Activated CD4-positive, alpha-beta T cell treated with anti-CD3 and anti-CD28 coated beads, Interleukin-10, Interleukin-2, amounts not matched to agents 100 ng/mL and 50 ng/mL, durations not matched to agents 16 hours and 8 hours (primary cell): ENCODE measurements at regions not wholly inside any gene's neighbourhood (a gene's known extent, or its start where the extent isn't known, plus 50 kb on each side); places are given as distances from the start of the nearest gene placed in this dataset.
A peak's percentile ranks its signal among the peaks of the same experiment; 100 is the strongest.

ENCODE experiments used
- DNase-seq: peaks from one replicate; pipeline ENCODE4 v3.0.0-alpha.2; 2020

DNA sequence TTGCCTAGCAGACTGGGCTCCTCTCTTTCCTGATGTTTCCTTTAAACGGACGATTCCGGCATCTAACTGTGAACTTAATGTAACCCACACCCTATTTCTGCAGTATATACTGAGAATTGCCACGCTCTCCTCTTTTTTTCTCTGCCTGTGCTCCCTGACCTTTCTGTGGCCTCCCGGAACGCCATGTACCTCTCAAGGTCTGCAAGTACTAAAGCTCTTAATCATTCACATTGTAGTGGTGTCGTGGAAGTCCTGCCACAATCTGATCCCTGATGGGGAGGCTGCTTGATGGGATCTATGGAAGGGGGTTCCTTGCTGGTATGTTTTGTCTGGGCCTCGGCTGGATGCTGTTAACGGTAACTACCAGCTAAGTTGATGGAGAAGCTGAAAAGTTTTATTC lies 302.9 kb upstream of the EPHA5 start:
- no peak for DNase-seq

GRCh38 chr4:65971686-65972085 lies 301.4 kb upstream of the EPHA5 start:
- no peak for DNase-seq

DNA sequence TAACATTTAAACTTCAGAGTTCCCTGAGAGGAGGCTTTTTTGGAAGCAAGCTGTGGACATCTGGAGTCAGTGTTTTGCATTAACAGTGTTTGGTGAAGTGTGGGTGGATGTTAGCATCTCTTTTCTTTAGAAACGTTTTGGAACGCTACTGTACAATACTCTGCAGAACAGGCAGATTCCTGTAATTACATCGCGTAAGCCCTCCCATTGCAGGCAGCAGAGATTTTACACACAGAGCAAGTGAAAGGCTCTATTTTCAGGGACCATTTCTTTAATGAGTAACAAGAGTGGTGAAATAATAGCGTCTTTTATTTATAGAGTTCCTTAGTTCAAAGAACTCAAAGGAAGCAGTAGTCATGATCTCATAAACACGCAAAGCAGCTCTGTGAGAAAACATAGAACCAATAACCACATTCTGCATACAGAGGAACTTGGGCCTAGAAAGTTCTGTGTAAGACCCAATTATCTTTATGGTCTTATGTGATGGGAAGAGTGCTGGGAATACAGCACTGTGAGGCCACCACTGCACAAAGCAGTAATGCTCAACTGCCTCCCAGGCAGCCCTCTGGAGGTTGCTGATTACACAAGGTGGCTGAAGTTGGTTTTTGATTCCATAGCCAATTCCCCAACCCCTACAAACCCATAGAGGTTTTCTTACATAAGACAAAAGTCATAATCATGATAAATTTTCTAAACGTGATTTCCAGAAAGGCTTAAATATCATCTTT lies 298.7 kb upstream of the EPHA5 start:
- DNase-seq, result no peak

DNA sequence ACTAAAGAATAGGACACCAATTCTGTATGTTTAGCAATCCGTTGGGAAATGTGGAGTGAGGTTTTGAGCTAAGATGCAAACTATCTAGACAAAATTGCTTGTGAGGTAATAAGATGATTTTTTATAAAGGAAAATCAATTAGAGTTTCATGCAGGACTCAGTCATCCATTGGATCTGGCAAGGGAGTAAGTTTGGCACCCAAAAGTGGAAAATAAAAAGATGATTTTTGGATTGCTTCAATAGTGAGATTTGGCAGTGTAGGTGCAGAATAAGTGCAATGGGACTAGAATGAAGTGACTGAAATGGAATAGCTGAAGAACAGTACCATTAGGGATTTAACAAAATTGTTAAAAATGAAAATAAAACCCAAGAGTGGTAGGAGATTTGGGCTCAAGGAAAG lies 290.5 kb upstream of the EPHA5 start:
- DNase-seq, result no peak

- no peak for DNase-seq
Observed at GRCh38 chr4:65954416-65954815, 284.1 kb upstream of the EPHA5 start.

DNA sequence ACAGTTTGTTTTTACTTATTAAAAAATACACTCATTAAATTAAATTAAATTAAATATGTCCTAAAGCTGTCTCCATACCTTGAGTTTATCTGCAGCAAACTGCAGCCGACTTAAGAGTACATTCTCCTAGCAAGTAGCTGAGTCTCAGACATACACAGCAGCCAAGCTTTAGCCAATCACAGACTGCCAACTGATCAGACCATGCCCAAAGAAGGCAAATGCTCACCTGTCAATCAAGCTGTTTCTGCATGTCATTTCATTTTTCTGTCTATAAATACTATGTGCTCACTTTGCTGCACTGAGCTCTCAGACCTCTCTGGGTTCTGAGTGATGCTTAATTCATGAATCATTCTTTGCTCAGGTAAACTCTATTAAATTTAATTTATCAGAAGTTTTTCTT lies 280.9 kb upstream of the EPHA5 start:
- no peak for DNase-seq

- no peak for DNase-seq
Observed at GRCh38 chr4:65943076-65943475, 272.8 kb upstream of the EPHA5 start.

GRCh38 chr4:65924843-65925242 lies 254.6 kb upstream of the EPHA5 start:
- DNase-seq, result no peak

- no peak for DNase-seq
Observed at GRCh38 chr4:65923616-65924015, 253.3 kb upstream of the EPHA5 start.

DNA sequence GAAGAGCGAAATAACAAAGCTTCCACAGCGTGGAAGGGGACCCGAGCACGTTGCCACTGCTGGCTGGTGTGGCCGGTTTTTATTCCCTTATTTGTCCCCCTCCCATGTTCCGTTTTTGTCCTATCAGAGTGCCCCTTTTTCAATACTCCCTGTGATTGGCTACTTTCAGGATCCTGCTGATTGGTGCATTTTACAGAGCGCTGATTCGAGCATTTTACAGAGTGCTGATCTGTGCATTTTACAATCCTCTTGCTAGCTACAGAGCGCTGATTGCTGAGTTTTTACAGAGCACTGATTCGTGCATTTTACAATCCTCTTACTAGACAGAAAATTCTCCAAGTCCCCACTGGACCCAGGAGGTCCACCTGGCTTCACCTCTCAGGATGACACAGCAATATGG lies 250.9 kb upstream of the EPHA5 start:
- DNase-seq, result no peak

- no peak for DNase-seq
Observed at GRCh38 chr4:65918872-65919271, 248.6 kb upstream of the EPHA5 start.

GRCh38 chr4:65918212-65918611 lies 247.9 kb upstream of the EPHA5 start:
- DNase-seq, result no peak

GRCh38 chr4:65917486-65917885 lies 247.2 kb upstream of the EPHA5 start:
- no peak for DNase-seq

- DNase-seq, result no peak
Observed at GRCh38 chr4:65911720-65912119, 241.4 kb upstream of the EPHA5 start.

- no peak for DNase-seq
Observed at GRCh38 chr4:65893957-65894755, 223.9 kb upstream of the EPHA5 start.

DNA sequence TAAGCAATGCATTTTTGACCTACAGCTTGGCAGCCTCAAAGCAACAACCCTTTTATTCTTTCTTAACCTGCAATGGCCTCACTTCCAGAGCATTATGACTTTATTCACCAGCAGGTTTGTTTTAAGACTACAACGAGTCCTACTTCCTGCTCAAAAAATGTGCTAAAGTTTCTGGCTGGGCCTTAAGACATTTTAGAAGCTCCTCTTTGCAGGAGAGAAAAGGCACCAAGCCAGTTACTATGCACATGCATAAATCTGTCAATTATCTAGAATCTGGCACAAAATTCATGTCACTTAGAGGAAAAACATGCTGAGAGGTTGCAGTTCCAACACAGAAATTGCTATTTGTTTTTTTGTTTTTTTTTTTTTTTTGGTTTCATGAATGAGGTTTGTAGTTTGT lies 223.0 kb upstream of the EPHA5 start:
- no peak for DNase-seq

DNA sequence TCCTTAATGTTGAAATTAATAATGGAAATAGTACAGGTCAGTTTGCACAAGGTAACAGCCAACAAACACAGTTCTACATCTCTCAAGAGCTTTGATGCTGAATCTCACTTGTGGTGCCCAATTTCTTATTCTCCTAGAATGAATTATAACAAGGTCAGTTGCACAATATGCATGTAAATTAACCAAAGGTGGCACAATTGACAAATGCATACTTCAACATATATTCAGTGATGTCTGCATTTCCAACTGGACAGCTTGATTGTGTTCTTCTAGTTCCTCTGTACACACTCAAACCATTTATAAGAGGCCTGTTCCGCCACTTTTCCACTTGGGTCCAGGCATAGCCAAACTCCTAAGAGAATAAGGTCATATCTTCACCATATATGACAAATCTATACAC lies 210.3 kb upstream of the EPHA5 start:
- DNase-seq, result no peak

DNA sequence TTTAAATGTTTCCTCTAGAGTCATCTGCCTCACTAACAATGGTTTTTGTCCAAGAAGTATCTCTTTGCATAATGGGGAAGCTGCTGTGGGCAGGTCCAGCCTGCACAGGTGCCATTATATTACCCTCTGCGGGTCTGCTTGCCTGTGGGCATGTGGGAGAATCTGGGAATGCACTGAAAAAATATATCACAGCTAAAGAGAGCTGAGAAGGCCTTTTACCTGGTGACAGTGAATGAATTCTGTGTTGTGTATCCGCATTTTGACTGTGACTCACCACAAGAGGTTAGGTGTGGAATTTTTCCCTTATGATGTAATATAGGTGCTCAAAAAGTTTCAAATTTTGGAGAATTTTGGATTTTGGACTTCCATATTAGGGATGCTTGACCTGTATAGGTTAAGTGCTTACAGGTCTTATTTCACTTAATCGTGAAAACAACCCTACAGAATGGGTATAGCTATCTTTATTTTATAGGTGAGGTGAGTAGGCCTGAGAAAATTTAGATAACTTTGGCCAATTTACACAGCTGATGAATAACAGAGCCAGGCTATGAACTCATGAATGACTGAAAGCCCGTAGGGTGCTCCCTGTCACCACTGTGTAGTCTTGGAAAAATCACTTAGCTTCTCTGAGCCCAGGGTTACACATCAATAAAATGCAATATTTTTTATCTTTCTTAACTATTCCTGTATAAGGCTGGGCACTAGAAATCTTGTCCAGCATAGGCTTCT lies 198.0 kb upstream of the EPHA5 start:
- DNase-seq, result no peak

- DNase-seq, result peak; percentile 1
Observed at GRCh38 chr4:65865489-65865888, 195.2 kb upstream of the EPHA5 start.

DNA sequence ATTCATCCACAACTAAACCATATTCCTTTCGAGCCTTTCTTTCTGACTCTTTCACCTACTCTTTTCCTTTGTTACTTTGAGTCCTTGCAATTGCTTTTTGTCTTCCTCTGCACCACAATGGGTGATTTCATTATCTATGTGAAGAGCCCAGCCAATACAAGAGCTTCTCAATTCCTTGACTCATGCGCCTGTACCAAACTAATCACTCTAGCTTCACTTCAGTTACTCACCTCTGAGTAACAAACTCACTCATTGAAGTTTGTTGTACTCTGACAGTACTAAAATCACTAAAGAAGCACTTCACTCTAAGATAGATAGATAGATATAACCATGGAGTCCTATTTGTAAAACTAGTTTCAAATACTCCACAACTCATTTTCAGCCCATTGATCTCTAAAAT lies 191.7 kb upstream of the EPHA5 start:
- DNase-seq, result no peak

DNA sequence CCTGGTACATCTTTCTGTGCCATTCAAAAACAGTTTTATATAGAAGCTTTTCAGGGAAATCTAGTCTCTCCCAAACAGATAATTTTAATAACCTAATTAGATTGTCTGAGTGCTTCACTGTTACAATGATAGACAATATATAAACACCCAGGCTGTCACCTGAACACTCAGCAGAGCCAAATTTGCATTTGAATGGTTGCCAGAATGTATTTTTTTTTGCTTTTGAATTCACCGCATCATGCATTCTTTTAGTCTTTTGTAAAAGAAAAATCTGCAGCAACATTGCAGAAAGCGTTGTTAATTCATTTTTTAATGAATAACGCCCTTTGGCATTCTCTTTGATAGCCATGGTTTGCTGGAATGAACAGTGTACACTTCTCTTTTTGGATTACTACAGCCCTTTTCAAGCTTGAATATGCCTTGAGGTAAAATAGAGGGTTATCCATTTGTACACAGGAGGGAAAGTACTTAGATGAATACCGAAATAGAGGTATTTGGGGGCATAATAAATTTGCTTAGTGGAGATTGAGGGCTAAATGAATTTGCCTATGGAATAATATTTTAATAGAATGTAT lies 175.0 kb upstream of the EPHA5 start:
- DNase-seq, result no peak

GRCh38 chr4:65839164-65839931 lies 169.1 kb upstream of the EPHA5 start:
- DNase-seq, result no peak

DNA sequence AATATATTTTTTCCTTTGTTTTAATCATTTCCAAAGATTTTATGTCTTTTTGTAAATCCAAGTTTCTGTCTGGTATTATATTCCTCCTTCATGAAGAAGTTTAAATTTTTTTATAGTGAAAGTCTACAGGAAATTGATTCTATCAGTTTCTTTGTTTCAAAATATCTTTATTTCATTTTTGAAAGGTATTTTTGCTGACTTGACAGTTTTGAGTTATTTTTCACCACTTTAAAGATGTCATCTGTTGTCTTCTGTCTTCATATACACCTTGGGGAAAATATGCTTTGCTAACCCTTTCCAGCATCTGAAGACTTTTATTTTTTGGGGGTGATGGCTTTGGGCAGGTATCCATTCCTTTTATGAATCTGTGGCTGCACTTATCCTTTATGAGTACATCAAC lies 164.4 kb upstream of the EPHA5 start:
- no peak for DNase-seq
